GM12874 (cell line): ENCODE measurements at regions not wholly inside any gene's neighbourhood (a gene's known extent, or its start where the extent isn't known, plus 50 kb on each side); places are given as distances from the start of the nearest gene placed in this dataset.

Experiments
- TF ChIP-seq, protein P1 (sequence below): IDR thresholded peaks from 2 replicates; pipeline ENCODE4 v1.5.1; 2011; ENCODE audit warnings: low read depth, mild to moderate bottlenecking, control low read depth, low read length, moderate library complexity; ENCODE audit not compliant: insufficient read depth

DNA sequence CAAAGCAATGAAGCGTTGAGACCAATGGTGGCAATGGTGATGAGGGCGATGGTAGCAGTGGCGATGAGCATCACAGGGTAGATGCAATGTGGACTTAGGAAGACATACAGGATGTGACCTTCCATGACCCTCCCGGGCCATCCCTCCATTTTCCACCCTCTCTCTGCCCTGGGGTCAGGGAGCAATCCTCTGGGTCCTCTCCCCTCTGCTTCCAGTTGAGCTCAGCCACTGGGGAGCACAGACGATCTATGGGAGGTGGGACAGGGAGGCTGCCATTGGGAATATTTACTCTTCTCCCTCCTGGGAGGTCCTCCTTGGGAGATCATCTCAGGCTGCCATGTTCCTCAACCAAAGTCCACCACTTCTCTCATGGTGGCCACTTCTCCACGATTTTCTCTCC lies 260.7 kb upstream of the FOXF1 start:
- TF ChIP-seq, protein P1, sequence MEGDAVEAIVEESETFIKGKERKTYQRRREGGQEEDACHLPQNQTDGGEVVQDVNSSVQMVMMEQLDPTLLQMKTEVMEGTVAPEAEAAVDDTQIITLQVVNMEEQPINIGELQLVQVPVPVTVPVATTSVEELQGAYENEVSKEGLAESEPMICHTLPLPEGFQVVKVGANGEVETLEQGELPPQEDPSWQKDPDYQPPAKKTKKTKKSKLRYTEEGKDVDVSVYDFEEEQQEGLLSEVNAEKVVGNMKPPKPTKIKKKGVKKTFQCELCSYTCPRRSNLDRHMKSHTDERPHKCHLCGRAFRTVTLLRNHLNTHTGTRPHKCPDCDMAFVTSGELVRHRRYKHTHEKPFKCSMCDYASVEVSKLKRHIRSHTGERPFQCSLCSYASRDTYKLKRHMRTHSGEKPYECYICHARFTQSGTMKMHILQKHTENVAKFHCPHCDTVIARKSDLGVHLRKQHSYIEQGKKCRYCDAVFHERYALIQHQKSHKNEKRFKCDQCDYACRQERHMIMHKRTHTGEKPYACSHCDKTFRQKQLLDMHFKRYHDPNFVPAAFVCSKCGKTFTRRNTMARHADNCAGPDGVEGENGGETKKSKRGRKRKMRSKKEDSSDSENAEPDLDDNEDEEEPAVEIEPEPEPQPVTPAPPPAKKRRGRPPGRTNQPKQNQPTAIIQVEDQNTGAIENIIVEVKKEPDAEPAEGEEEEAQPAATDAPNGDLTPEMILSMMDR, result no peak

DNA sequence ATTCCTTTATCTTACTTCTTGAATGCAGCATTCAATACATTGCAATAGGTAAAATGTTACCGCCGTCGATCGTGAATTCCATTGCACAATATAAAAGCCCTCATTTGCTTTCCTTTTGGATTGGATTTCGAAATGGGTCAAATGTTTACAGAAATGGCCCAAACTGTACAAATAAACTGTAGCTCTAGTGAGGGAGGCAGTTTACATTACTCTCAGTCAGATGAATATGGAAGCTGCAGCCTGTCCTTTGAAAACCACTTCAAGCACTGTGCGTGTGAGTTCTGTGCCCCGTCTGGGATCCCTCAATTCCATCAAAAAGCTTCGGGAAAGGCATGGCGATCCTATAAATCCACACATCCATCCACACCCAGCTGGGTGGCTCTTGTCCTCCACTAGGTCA lies 258.6 kb upstream of the FOXF1 start:
- TF ChIP-seq, protein P1, result no peak

DNA sequence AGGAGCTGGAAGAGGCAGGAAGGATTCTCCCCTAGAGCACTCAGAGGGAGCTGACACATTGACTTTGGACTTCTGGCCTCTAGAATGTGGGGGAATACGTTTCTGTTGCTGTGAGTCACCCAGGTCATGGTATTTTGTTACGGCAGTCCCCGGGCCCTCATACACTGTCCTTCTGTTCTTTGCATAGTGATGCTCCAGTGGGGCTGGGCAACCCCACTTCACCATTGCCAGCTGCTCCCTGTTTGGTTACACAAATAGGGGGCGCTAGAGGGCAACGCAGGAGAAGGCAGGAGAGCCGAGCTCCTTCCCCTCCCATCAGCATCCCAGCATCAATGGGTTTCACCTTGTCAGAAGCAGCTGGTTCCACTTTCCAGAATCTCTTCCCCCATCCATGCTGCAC lies 257.7 kb upstream of the FOXF1 start:
- TF ChIP-seq, protein P1, result peak; percentile 39; the same call in 1 of the 2 replicates

DNA sequence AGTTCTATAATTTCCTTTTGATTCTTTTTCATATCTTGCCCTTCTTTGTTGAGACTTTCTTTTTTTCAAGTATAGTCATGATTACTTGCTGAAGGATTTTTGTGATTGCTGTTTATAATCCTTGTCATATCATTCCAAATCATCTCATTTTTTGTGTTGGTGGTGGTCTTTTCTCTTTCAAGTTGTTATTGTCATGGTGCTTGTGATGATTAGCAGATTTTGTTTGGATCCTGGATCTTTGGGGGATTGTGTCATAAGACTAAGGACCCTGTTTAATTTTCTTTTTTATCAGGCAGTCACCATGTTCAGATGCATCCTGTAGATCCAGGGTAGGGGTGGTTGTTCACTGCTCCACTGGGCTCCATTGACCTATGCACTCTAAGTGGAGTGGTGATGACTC lies 254.4 kb upstream of the FOXF1 start:
- TF ChIP-seq, protein P1, result no peak

GRCh38 chr16:86256995-86257394 lies 253.3 kb upstream of the FOXF1 start:
- TF ChIP-seq, protein P1, result no peak

GRCh38 chr16:86257546-86257945 lies 252.8 kb upstream of the FOXF1 start:
- TF ChIP-seq, protein P1, result no peak

- TF ChIP-seq, protein P1, result no peak
Measured at GRCh38 chr16:86258713-86259112, 251.6 kb upstream of the FOXF1 start.

DNA sequence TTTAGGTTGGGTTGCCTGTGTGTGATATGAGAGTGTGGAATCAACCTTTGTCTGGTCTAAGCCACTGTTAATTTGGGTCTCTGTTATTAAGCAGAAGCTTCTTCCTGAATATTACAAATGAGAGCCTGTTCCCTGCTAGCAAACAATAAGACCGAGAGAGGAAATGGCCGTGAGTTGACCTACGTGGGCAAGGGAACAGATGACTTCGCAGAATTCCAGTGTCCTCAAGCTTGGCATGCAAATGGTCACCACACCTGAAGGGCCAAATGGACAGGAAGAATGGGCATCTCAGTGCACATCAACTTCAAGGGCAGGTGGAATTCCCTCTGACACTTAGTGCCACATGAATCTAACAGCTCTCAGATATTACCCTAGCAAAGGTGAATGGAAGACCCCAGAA lies 250.8 kb upstream of the FOXF1 start:
- TF ChIP-seq, protein P1, result no peak
